Embryonic facial prominence (tissue), 1 donor: ENCODE measurements at regions not wholly inside any gene's neighbourhood (a gene's known extent, or its start where the extent isn't known, plus 50 kb on each side); places are given as distances from the start of the nearest gene placed in this dataset.

ENCODE experiments used
- DNase-seq: peaks from one replicate; pipeline ENCODE4 v3.0.0-alpha.2; 2016; ENCODE audit errors: extremely low spot score

DNA sequence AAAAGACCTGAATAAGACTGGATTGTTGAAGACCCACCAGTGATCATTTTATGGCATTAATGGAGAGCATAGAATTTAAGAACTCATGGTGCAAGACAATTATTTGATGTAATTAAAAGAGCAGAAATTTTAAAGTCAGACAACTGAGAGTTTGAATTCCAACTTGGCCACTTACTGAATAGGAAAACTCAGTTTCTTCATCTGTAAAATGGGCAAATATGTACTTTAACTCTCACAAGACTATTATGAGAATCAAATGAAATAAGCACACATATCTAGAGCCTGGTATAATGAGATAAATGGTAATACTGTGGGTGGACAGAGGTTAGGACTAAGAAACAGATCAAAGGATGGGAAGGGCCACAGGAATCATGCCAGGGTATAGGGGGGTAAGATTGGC, 88.0 kb downstream of the SOX9 start:
- no peak for DNase-seq

DNA sequence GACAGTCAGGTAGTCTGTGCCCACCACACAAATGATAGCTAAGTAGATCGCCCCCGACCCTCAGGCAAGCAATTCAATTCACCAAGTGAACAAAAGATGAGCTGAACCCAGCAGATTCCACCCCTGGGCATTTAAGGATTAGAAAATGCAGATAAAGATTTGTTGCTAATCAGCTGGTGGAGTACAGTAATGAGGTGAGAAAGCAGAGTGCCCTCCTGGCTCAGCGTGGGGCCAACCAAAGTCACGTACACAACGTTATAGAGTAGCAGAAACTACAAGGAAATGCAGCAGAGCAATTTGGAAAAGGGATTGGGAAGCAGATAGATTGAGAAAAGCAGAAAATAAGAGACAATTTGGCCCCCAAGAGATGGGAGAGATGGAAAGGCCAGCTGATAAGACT, 91.2 kb downstream of the SOX9 start:
- DNase-seq = no peak

DNA sequence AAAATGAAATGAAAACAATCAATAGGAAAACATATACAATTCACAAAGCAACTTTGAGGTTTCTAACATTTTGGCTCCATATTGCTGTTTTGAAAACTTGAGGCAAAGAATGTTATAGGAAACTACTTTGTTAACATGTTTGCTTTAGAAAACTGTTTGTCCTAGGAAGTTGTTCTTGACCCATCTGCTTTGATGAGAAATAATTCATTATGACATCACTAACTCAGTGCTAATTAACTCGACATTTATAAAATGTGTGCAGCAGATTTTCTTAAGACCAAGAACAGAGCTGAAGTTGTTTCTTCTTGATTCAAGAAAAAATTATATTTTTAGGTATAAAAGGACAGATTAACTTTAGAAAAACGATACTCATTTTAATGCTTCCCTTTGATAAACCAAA, 94.7 kb downstream of the SOX9 start:
- DNase-seq = no peak

GRCh38 chr17:72215928-72216327, 95.1 kb downstream of the SOX9 start:
- no peak for DNase-seq

DNA sequence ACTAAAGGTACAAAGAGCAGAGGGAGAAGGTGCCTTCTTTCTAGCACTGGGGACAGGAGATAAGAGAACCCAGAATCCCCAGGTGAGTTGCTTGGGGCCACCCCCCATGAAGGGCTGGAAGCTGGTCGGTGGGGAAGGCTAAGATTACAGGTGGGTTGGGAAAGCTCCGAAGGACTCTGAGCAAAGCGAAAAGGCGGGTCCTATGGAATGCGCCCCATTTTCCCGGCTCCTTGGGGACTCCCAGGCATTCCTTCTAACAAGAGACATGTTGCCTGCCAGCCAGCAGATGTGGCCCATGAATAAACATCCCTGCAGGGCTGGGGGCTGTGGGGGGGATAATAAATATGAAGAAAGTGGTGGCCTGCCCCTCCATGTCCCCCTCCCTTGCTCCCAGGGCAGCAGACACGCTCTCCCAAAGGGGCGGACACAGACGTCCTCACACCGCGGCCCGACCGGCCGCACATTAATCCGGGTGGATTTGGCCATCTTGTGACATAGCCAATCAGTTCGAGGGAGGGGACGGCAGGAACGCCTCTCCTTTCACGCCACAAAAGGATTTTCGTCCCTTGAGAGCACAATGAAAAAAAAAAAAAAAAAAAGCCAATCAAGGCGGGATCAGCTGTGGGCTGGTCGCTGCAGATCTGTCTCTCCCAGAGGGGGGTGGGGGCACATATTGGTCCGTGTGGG, 98.5 kb downstream of the SOX9 start:
- no peak for DNase-seq

DNA sequence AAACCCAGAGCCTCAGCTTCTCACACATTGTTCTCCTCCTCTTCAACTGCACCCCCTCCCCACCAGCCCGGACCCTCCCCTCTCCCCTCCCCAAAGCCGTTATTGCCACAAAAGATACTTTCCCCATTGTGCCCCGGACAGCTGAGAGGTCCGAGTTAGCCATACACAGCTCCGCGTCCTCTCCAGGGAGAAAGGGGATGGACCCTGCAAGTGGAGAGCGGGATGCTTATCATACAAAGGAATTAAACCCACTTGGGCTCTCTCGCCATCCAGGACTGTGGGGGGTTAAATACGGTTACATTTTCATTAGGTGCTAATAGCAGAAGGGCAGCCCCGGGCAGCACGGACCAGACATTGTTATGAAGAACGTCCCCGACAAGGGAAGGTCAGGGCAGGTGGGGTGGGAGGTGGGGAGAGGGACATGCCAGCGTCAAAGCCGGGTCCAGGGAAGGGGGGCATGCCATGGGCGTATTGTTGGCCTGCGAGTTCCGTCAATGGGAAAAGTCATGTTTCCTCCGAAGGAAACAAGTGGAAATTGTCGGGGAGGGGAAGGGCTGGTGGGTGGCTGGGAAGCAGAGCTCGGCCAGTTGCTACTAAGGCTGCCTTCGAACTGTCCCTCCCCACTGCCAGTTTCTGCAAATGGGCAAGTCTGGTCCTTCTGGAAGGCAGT, 99.1 kb downstream of the SOX9 start:
- no peak for DNase-seq

DNA sequence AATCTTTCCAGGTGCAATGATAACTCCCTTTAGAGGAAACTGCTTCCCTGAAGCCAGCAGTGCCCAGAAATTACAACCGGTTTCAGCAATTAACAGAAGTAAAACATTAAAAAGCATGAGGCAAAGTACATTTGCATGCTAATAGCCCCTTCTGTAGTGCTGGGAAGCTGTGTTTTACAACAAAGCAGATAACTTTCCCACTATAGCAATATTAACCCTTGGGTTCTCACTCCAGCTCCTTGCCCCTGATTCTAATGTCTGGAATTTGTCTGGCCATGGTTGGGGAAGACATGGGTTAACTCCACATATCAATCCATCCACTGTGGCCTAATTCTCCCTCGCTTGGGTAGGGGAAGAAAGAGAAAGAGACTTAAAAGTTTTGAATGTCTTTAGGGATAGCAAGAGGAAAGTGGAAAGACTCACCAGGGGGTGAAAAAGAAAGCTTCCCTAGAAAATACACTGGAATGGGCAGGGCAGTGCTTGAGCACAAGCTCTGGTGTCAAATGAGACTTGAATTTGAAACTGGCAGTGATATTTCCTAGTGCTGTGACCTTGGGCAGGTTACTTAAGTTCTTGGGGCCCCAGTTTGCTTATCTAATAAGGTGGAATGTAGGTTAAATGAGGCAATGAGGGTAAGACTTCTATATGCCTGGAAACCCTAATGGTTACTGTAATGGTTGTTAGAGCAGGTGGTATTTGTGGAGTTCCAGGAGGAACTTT, 102.0 kb downstream of the SOX9 start:
- no peak for DNase-seq

GRCh38 chr17:72223866-72224291, 103.1 kb downstream of the SOX9 start:
- DNase-seq = no peak

GRCh38 chr17:72226322-72226721, 105.5 kb downstream of the SOX9 start:
- no peak for DNase-seq

- DNase-seq = no peak
These were observed 113.2 kb downstream of the SOX9 start for GRCh38 chr17:72233986-72234385.

GRCh38 chr17:72234985-72235384, 114.2 kb downstream of the SOX9 start:
- DNase-seq = no peak

- no peak for DNase-seq
These were observed 116.3 kb downstream of the SOX9 start for GRCh38 chr17:72236980-72237633.

DNA sequence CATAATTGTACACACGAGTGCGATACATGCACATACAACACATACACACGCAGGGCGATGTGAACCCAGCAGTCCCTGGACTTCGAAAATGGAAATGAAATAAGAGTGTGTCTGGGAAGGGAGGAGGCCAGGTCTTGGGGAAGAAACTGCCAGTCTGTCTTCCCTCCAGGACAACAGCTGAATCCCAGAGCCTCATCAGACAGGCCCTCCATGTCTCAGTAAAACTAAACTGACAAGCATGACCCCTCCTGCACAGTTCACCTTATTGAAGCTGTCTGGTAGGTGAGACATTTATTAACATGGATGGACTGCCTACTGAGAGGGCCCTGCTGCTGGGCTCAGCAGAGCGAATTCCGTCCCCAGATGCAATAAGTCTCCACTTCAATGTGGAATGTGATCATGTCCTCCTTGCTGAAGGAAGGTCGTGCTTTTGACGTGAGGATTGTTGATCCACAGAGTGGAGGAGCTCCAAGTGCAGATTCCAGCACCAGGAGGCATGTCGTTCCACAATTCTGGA, 117.4 kb downstream of the SOX9 start:
- DNase-seq = no peak

GRCh38 chr17:72239548-72239947, 118.7 kb downstream of the SOX9 start:
- DNase-seq = no peak

DNA sequence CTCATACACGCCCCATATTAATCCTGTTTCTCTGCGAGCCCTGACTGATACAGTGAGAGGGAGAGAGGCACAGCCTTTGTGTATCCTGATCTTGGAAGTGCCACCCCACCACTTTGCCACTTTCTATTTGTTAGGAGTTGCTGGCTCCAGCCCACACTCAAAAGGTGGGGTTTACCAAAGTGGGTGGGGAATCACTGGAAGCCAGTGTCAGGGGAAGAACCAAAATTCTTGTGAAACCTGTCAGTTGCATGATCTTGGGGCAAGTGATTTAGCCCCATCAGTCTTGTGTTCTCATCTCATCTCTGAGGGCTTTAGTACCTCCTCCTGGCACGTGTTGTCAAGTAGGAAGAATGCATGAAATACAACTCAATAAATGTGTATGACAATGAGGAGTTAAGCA, 119.5 kb downstream of the SOX9 start:
- DNase-seq = no peak

DNA sequence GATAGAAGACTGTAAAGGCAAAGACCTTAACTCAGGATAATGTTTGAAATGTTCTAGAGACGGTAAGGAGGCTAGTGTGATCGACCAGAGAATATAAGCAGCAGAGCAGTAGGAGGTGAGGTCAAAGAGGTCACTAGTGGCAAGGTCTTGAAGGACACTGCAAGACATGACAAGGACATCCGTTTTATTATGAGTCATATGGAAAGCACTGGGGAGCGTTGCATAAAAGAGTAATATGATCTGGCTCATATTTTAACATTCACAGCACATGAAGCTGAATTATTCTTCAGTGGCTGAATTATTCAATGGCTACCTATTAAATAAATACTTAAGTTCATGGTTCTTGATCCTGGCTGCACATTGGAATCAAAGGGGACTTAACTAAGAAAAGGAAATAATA, 123.7 kb downstream of the SOX9 start:
- no peak for DNase-seq

DNA sequence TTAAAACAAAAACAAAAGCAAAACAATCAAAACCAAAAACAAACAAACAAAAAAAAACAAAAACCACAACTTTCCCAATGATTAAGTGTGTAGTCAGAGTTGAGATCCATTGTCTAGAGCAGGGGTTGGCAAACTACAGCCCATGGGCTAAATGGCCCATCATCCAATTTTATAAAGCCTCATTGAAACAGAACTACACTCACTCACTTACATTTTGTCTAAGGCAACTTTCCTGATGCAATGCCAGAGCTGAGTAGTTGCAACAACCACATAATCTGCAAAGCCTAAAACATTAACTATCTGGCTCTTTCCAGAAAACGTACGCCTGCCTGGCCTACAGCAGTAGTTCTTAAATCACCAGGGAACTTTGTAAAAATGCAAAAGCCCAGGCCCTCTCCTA, 124.1 kb downstream of the SOX9 start:
- DNase-seq = no peak

DNA sequence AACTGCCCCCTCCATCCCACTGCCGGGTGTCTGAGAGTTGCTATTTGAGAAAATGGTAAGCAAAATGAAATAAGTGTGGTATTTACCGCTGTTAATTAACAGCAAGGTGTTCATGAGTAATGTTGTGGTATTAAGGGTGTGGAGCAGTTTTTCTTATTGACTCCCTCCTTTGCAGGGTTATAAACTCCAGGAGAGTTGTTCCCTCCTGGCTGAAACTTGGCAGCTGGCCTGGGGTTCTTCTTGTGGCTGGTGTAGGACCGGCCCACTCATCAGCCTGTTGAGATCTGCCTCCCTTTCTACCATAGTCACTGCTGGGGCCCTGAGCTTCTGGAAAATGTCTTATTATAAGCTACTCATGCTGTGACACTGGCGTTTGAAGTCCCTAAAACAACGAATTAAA, 128.6 kb downstream of the SOX9 start:
- no peak for DNase-seq

DNA sequence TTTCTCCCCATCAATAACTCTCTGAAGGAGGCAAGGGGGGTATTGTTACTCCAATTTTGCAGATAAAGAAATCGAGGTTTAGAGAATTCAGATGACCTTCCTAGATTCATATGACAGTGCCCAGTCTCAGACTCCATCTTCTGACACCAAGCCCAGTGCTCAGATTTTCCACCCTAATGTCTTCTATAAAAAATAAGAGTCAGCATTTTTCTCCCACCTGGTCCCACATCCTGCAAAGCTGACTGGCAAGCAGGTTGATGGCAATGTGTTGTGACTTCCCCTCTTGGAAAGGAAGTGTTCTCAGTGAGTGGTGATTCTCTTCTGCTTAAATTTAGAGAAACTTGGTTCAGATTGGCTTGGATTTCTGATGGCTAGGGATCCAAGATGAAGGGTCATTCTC, 129.4 kb downstream of the SOX9 start:
- no peak for DNase-seq

- no peak for DNase-seq
These were observed 132.8 kb downstream of the SOX9 start for GRCh38 chr17:72253597-72253996.

DNA sequence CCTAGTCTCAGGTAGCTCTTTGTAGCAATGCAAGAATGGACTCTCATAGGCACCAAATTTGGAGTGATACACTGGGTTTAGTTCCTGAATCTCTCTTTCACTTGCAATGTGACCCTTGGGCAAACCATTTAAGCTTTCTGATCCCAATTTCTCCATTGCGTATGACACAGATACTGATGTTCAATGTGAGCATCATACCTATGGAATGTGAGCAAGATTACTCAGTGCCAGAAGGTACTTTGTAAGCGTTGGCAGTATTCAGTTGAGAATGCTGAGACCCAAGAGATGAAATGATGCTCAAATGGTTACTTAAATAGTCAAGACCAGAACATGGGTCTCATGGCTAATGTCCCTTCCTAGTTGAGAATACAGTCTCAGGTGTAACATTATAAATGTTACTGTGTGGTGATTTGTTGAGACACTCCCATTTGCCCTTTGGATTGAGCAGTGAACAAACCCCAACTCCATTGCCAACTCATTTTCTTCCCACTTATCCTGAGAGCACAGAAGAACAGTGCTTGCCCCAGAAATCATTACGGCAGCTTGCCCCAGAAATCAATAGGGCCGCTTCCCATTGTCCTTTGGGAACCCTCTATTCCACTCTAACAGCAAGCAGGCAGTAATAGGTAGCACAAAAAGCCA, 134.1 kb downstream of the SOX9 start:
- no peak for DNase-seq

- DNase-seq = no peak
These were observed 134.7 kb downstream of the SOX9 start for GRCh38 chr17:72255481-72255880.
